OCI-LY7 (cell line): ENCODE measurements at regions not wholly inside any gene's neighbourhood (a gene's known extent, or its start where the extent isn't known, plus 50 kb on each side); places are given as distances from the start of the nearest gene placed in this dataset.

Experiments
- EZH2phosphoT487 ChIP-seq: fragments of 200-600 bp; sonication (generic); IDR thresholded peaks from 2 replicates; pipeline ENCODE4 v1.6.1; 2018; ENCODE audit warnings: low read depth, borderline replicate concordance, mild to moderate bottlenecking, mixed run types, antibody characterized with exemption, low read length, moderate library complexity, mixed read lengths
- TF ChIP-seq, protein P1 (sequence below): fragments of 200-600 bp; sonication (generic); conservative IDR thresholded peaks from 2 replicates; pipeline ENCODE4 v1.5.1; 2014; ENCODE audit warnings: mild to moderate bottlenecking, antibody characterized with exemption, low read length, moderate library complexity, mixed read lengths

DNA sequence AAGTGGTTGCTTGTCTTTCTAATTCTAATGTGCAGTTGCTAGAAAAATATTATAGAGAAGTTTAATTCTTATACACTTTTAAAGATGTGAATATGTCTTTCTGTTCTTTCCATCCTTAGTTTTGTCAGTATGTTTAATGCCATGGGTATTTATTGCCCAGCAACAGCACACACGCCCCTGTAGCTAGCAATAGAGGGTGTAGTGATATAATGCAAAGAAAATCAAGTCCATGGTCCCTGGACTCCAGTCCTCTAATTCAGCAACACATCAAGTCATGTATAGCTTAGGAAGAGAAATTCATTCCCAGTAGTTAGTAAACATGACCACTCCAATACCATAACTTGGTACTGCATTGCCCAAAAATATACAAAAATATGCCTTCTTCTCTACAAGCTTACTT is 292.4 kb upstream of the NR2F2 start:
- TF ChIP-seq, protein P1, sequence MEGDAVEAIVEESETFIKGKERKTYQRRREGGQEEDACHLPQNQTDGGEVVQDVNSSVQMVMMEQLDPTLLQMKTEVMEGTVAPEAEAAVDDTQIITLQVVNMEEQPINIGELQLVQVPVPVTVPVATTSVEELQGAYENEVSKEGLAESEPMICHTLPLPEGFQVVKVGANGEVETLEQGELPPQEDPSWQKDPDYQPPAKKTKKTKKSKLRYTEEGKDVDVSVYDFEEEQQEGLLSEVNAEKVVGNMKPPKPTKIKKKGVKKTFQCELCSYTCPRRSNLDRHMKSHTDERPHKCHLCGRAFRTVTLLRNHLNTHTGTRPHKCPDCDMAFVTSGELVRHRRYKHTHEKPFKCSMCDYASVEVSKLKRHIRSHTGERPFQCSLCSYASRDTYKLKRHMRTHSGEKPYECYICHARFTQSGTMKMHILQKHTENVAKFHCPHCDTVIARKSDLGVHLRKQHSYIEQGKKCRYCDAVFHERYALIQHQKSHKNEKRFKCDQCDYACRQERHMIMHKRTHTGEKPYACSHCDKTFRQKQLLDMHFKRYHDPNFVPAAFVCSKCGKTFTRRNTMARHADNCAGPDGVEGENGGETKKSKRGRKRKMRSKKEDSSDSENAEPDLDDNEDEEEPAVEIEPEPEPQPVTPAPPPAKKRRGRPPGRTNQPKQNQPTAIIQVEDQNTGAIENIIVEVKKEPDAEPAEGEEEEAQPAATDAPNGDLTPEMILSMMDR: no peak
- no peak for TF ChIP-seq EZH2phosphoT487
